IPS-18a (cell line): ENCODE measurements at regions not wholly inside any gene's neighbourhood (a gene's known extent, or its start where the extent isn't known, plus 50 kb on each side); places are given as distances from the start of the nearest gene placed in this dataset.

Experiments used
- H3K27ac ChIP-seq: one replicate; pipeline ENCODE4 v1.5.1; 2013; ENCODE audit warnings: low read length
- H3K27me3 ChIP-seq: one replicate; pipeline ENCODE4 v1.6.1; 2013; ENCODE audit warnings: mild to moderate bottlenecking, low read length; ENCODE audit not compliant: control insufficient read depth, insufficient read depth
- H3K36me3 ChIP-seq: one replicate; pipeline ENCODE4 v1.6.1; 2013; ENCODE audit warnings: low read depth, low read length; ENCODE audit not compliant: control insufficient read depth
- H3K4me1 ChIP-seq: one replicate; pipeline ENCODE4 v1.6.1; 2013; ENCODE audit warnings: low read depth, low read length; ENCODE audit not compliant: control insufficient read depth
- H3K4me3 ChIP-seq: one replicate; pipeline ENCODE4 v1.5.1; 2013; ENCODE audit warnings: low read length
- H3K9ac ChIP-seq: one replicate; pipeline ENCODE4 v1.6.1; 2013; ENCODE audit warnings: mild to moderate bottlenecking, low read length, moderate library complexity
- H3K9me3 ChIP-seq: one replicate; pipeline ENCODE4 v1.6.1; 2013; ENCODE audit warnings: low read depth, low read length; ENCODE audit not compliant: control insufficient read depth

- Histone ChIP-seq H3K4me3 (no peak overlapping the region), H3K36me3 (no peaks in the 10 kb centered on the region), H3K9me3 (no peaks in the 10 kb centered on the region), H3K4me1 (peaks cover 42% of the 10 kb centered on the region), H3K27ac (no peak overlapping the region), H3K27me3 (no peaks in the 10 kb centered on the region), H3K9ac (no peak overlapping the region)
Observed at GRCh38 chr2:134146620-134147019, 107.3 kb upstream of the MGAT5 start.

- Histone ChIP-seq H3K27me3 (no peaks in the 10 kb centered on the region), H3K36me3 (no peaks in the 10 kb centered on the region), H3K4me1 (peaks cover 29% of the 10 kb centered on the region), H3K9ac (no peak overlapping the region), H3K9me3 (no peaks in the 10 kb centered on the region), H3K4me3 (no peak overlapping the region), H3K27ac (no peak overlapping the region)
Observed at GRCh38 chr2:134148172-134148571, 105.7 kb upstream of the MGAT5 start.

- peaks cover 21% of the 10 kb centered on the region for H3K4me1 ChIP-seq
- H3K36me3 ChIP-seq: no peaks in the 10 kb centered on the region
- H3K4me3 ChIP-seq: no peak overlapping the region
- no peaks in the 10 kb centered on the region for H3K27me3 ChIP-seq
- H3K9me3 ChIP-seq: no peaks in the 10 kb centered on the region
- H3K27ac ChIP-seq: no peak overlapping the region
- no peak overlapping the region for H3K9ac ChIP-seq
Observed at GRCh38 chr2:134148843-134149472, 104.9 kb upstream of the MGAT5 start.

DNA sequence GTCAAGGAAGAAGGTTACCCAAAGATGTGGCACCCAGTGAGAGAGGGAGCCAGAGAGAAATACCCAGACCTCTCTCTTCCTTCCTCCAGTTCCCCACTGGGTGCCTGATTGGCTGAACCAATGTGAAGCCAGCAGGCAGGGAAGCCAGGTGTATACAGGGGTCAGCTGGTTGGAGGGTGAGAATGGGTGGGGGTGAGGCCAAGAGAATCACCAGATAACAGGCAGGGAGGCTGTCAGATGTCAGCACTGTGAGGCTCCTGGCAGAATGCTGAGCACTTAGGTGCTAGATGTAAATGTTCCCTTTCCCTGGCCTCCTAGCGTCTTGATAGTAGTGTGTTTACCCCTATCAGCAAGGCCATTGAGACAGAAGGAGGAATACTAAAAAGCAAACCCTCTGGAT lies 104.0 kb upstream of the MGAT5 start:
- Histone ChIP-seq H3K27me3 (no peaks in the 10 kb centered on the region), H3K9me3 (no peaks in the 10 kb centered on the region), H3K27ac (no peak overlapping the region), H3K4me3 (no peak overlapping the region), H3K4me1 (peaks cover 18% of the 10 kb centered on the region), H3K9ac (no peak overlapping the region), H3K36me3 (no peaks in the 10 kb centered on the region)

GRCh38 chr2:134150760-134151159 lies 103.1 kb upstream of the MGAT5 start:
- Histone ChIP-seq H3K36me3 (no peaks in the 10 kb centered on the region), H3K9ac (no peak overlapping the region), H3K27me3 (no peaks in the 10 kb centered on the region), H3K4me1 (peaks cover 18% of the 10 kb centered on the region), H3K4me3 (no peak overlapping the region), H3K27ac (no peak overlapping the region), H3K9me3 (no peaks in the 10 kb centered on the region)

DNA sequence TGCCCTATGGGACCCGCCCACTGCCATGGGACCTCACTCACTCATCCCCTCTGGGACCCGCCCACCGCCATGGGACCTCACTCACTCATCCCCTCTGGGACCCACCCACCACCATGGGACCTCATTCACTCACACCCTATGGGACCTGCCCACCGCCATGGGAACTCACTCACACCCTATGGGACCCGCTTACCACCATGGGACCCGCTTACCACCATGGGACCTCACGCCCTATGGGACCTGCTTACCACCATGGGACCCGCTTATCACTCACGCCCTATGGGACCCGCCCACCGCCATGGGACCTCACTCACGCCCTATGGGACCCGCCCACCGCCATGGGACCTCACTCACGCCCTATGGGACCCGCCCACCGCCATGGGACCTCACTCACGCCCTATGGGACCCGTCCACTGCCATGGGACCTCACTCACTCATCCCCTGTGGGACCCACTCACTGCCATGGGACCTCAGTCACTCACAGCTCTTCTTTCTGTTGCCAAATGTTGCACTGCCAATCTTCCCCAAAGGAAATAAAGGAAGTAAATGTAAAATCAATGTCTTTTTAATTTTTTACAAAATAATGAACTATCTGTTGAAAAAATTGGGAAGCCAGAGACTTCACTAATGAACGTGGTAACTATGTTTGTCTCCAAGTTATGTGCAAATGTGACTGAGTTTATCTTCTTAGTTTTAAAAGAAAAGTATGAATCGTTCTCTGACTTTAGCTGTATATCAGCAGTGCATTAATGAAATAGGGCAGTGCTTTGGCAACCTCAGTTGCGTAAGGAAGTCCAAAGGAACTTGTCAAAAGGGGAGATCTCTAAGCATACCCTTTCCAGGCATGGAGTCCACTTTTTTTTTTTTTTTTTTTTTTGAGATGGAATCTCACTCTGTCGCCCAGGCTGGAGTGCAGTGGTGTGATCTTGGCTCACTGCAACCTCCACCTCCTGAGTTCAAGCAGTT lies 101.5 kb upstream of the MGAT5 start:
- Histone ChIP-seq H3K27ac (no peak overlapping the region), H3K36me3 (no peaks in the 10 kb centered on the region), H3K9me3 (no peaks in the 10 kb centered on the region), H3K9ac (no peak overlapping the region), H3K27me3 (no peaks in the 10 kb centered on the region), H3K4me3 (no peak overlapping the region), H3K4me1 (peaks cover 6% of the 10 kb centered on the region)

DNA sequence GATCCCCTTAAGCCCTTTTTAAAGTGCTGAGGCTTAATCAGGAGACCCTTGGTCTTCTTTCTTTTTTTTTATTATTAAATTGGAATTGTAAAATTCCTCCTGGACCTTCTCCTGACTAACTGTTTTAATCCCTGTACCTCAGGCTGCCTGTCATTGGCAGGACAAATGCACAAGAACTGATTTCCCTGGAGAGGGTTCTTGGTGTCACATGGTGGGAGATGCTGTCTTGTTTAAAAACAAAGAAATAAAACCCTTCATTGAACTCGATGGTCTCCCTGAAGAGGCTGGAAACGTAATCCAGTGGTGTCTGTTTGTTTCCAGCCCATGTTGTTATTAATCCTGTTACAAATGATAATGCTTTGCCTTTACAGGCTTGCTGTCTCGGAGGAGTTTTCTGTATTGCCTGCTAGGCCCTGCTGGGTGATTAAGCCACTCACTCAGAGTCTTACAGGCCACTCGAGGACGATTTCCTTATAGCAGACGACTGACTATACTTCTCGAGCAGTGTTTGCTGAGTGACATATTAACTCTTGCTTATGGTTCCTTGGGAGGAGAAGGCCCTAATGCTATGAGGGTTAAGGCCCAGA lies 100.5 kb upstream of the MGAT5 start:
- H3K36me3 ChIP-seq: no peaks in the 10 kb centered on the region
- H3K9ac ChIP-seq: no peak overlapping the region
- no peaks in the 10 kb centered on the region for H3K9me3 ChIP-seq
- no peak overlapping the region for H3K27ac ChIP-seq
- no peaks in the 10 kb centered on the region for H3K27me3 ChIP-seq
- H3K4me1 ChIP-seq: peaks cover 2% of the 10 kb centered on the region
- no peak overlapping the region for H3K4me3 ChIP-seq

- H3K9me3 ChIP-seq: no peaks in the 10 kb centered on the region
- H3K4me3 ChIP-seq: no peak overlapping the region
- H3K4me1 ChIP-seq: peaks cover 9% of the 10 kb centered on the region
- H3K9ac ChIP-seq: no peak overlapping the region
- H3K36me3 ChIP-seq: no peaks in the 10 kb centered on the region
- H3K27ac ChIP-seq: no peak overlapping the region
- no peaks in the 10 kb centered on the region for H3K27me3 ChIP-seq
Observed at GRCh38 chr2:134154246-134154645, 99.6 kb upstream of the MGAT5 start.

- Histone ChIP-seq H3K27me3 (no peaks in the 10 kb centered on the region), H3K9ac (no peak overlapping the region), H3K27ac (no peak overlapping the region), H3K4me1 (peaks cover 15% of the 10 kb centered on the region), H3K9me3 (no peaks in the 10 kb centered on the region), H3K4me3 (no peak overlapping the region), H3K36me3 (no peaks in the 10 kb centered on the region)
Observed at GRCh38 chr2:134155134-134155533, 98.7 kb upstream of the MGAT5 start.

DNA sequence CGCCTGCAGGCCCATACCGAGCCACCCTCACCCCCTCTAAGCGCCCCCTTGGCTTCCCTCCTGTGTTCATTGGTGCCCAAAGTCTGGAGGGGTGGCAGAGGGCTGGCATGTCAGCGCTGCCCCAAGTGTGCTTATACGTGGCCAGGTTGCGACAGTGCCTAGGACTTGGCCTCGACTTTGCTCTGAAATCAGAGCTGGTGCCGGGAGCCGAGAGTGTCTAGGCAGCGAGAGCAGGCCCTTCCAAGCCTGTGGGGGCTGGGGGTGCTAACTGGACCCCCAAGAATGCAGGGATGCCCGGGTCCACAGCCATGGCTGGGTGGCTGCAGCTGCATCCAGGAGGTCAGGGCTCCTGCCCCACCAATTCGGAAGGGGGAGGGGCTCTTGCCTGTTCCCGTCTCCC lies 95.6 kb upstream of the MGAT5 start:
- H3K9ac ChIP-seq: no peak overlapping the region
- no peaks in the 10 kb centered on the region for H3K9me3 ChIP-seq
- no peaks in the 10 kb centered on the region for H3K36me3 ChIP-seq
- H3K27ac ChIP-seq: no peak overlapping the region
- H3K27me3 ChIP-seq: no peaks in the 10 kb centered on the region
- H3K4me1 ChIP-seq: peaks cover 28% of the 10 kb centered on the region
- no peak overlapping the region for H3K4me3 ChIP-seq

DNA sequence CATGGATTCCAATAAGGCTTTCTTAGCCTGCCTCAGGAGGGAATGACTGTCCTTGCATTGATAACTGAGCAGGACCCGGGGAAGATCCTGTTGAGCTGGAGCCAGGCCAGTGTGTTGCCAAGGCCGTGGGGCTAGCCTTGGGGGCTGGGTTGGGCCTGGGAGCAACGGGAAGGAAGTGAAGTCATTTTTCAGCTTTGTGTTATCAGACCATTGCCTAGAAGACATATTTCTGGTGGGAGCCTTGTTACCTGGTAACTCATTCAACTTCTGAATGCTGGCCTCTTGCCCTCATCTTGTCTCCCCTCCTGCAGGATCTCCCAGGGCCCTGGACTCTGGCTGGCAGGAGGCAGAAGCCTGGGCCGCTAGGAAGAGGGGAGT lies 92.7 kb upstream of the MGAT5 start:
- Histone ChIP-seq H3K27me3 (no peaks in the 10 kb centered on the region), H3K4me1 (peaks cover 31% of the 10 kb centered on the region), H3K27ac (no peak overlapping the region), H3K4me3 (no peak overlapping the region), H3K9ac (no peak overlapping the region), H3K36me3 (no peaks in the 10 kb centered on the region), H3K9me3 (no peaks in the 10 kb centered on the region)
